Activated CD8-positive, alpha-beta memory T cell treated with anti-CD3 and anti-CD28 coated beads for 36 hours (primary cell): ENCODE measurements at regions not wholly inside any gene's neighbourhood (a gene's known extent, or its start where the extent isn't known, plus 50 kb on each side); places are given as distances from the start of the nearest gene placed in this dataset.

Experiments used
- CTCF ChIA-PET: fragments of 350-600 bp; sonication (Branson Sonifier 250); formaldehyde crosslinking; loops from one replicate; lab custom pipeline; 2021; ENCODE audit warnings: antibody characterized with exemption; lab: Charles Lee
- POLR2A ChIA-PET: fragments of 350-600 bp; sonication (Branson Sonifier 250); formaldehyde crosslinking; loops from one replicate; lab custom pipeline; 2021; ENCODE audit warnings: antibody characterized with exemption; lab: Charles Lee

- CTCF ChIA-PET, result no interaction called here
Measured at GRCh38 chr9:4921449-4921848, 63.6 kb upstream of the JAK2 start.

DNA sequence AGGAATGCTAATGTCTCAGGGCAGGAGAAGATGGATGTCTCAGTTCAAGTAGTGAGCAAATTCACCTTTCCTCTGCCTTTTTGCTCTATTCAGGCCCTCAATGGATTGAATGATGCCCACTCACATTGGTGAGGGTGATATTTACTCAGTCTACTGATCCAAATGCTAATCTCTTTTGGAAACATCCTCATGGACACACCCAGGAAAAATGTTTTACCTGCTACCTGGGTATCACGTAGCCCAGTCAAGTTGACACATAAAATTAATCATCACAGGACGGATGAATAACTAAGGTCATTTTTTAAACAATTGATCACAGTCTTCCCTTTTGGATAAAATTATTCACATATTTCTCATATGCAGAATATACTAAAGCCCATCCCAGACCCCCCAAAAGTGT is 63.0 kb upstream of the JAK2 start:
- POLR2A ChIA-PET, result no interaction called here
- CTCF ChIA-PET, result no interaction called here

More at GRCh38 chr9:4921449-4921848, 63.6 kb upstream of the JAK2 start:
- POLR2A ChIA-PET, result no interaction called here

DNA sequence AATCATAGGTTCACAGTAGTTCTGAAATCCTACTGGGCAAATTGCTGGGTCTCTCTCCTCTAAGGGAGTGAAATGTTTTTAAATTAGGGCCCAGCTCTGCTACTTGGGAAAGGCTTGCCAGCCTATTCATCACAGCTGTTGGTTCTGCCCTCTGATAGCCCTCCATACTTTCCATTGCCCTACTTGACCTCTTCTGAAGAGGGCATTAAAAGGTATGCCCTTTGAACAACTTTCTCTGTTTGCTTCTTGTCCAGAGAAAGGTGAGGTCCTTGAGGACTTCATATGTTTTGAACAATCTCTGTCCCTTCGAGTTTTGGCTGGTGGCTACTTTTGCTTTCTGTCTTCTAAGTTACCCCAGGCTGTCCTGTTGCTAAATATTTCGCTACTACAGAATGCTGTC is 62.3 kb upstream of the JAK2 start:
- ChIA-PET POLR2A (no interaction called here), CTCF (no interaction called here)

GRCh38 chr9:4923141-4923540 is 61.9 kb upstream of the JAK2 start:
- CTCF ChIA-PET, result interaction anchor here (1.0 to 1.8 kb wide), 3 partner anchors 65 to 163 kb away, joined by 3 to 12 read pairs (median 4); no protein-coding TSS in a partner anchor
- POLR2A ChIA-PET, result no interaction called here

DNA sequence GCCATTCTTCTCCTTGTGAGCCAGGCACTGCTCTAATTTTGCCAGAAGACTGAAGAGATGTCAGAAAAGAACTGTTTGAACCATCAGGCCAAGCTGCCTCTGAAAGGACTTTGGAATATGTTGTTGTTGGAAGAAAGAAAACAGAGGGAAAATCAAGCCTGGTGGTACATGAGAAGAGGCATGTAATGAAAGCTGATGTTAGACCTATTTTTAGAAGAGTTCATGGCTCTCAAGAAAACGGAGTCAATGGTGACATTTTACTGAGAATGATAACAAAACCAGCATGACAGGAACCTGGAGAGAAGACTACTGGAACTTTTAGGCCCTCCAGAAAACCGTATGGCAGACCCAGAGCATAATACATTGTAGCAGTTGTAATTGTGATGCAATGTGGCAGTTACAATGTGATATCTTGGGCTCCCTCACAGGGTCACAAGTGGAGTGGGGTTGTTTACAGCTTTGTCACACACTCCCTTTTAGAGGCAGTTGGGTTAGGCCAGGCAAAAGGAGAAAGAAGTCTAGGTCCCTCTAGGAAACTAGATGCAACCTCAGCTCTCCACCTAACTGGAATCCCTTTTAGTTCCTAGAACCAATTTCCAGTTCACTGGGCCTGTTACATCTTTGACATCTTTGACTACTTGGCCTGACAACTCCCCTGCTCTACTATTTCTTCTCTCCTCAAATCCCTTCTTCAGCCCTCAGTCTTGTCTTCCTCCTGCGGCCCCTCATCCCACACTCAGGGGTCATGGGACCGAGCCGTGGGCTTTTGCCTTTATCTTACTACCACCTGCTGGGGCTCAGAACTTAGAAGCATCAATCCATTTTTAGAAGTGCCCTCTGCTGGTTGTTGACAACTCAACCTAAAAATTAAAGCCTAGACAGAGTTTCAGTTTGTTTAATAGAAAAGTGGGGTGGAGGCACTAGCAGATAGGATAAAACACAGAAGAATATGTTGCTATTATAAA is 61.2 kb upstream of the JAK2 start:
- ChIA-PET POLR2A (no interaction called here), CTCF (interaction anchor here (0.9 to 1.8 kb wide), 5 partner anchors 64 to 164 kb away, joined by 3 to 12 read pairs (median 3); no protein-coding TSS in a partner anchor)

DNA sequence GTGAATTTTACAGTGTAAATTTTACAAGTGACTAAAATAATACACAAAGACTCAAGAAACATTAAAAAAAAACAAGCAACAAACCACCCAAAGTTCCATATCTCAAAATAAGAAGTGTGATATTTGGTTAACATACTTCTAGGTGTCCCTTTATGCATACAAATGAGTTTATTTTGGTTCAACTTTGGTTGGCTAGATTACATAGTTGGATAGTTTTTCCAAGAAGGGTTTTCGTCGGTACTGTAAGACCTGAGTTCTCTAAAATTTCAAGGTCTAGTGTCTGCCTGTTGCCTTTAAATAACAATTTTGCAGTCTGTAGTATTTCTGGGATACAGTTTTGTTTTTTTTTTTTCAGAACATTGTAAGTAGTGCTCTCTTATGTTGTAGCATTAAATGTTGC is 58.8 kb upstream of the JAK2 start:
- CTCF ChIA-PET, result no interaction called here
- POLR2A ChIA-PET, result no interaction called here

GRCh38 chr9:4927043-4927471 is 58.0 kb upstream of the JAK2 start:
- CTCF ChIA-PET, result interaction anchor here (0.7 kb wide), 1 partner anchor 165 kb away, joined by 3 read pairs; no protein-coding TSS in a partner anchor
- POLR2A ChIA-PET, result no interaction called here

GRCh38 chr9:4927701-4928100 is 57.4 kb upstream of the JAK2 start:
- ChIA-PET POLR2A (no interaction called here), CTCF (interaction anchor here (0.7 to 1.3 kb wide), 3 partner anchors 55 to 165 kb away, joined by 3 read pairs; no protein-coding TSS in a partner anchor)

- POLR2A ChIA-PET, result no interaction called here
- CTCF ChIA-PET, result no interaction called here
Measured at GRCh38 chr9:4929917-4930316, 55.2 kb upstream of the JAK2 start.

DNA sequence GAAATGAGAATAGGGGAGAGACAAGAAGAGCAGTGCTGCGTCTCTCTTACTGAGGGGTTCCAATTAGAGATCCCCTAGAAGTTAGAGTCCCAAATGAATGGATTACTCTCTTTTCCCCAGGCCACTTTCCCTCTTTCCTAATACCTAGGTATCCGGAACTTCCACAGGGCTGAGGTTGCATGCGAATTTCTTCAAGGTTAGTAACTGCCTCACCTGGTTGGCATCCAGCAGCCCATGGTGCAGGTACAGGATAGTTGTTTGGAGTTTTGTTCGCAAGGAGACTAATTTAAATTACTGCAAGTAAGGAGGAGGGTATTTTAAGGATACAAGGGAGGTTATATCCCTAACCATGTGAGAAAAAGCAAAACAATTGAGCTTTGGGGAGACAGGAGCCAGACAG is 52.4 kb upstream of the JAK2 start:
- ChIA-PET POLR2A (no interaction called here), CTCF (no interaction called here)

- ChIA-PET POLR2A (no interaction called here), CTCF (no interaction called here)
Measured at GRCh38 chr9:4933177-4933576, 51.9 kb upstream of the JAK2 start.

GRCh38 chr9:4933861-4934260 is 51.2 kb upstream of the JAK2 start:
- POLR2A ChIA-PET, result no interaction called here
- CTCF ChIA-PET, result no interaction called here

GRCh38 chr9:4935001-4935672 is 49.9 kb upstream of the JAK2 start:
- ChIA-PET CTCF (no interaction called here), POLR2A (no interaction called here)
